WI38 (cell line): ENCODE measurements at regions not wholly inside any gene's neighbourhood (a gene's known extent, or its start where the extent isn't known, plus 50 kb on each side); places are given as distances from the start of the nearest gene placed in this dataset.

Experiments
- H3K4me3 ChIP-seq: 2 replicates; pipeline ENCODE4 v1.5.1; 2011; ENCODE audit warnings: low read depth, mild to moderate bottlenecking, control low read depth, low read length
- CTCF ChIP-seq: IDR thresholded peaks from 2 replicates; pipeline ENCODE4 v1.5.1; 2012; ENCODE audit warnings: low read depth, mild to moderate bottlenecking, control low read depth, low read length

DNA sequence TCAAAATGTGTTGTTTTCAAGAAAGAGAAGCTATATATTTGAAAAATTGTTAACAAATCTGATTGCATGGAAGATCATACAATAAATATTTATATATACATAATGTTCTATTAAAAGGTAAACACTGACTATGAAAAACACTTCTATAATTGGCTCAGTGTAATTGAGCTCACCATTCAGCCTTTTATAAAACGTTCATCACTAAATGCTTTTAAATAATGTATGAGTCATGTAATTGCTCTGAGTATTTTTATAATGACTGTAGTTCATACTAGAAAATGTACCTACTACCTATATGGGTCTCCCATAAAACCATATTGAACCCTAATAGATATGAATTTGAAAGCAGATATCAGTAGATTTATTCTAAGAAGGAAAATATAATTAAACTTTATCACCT is 240.4 kb upstream of the MGAT4C start:
- no peak for TF ChIP-seq CTCF
- no peak overlapping the region for H3K4me3 ChIP-seq

GRCh38 chr12:86484473-86484872 is 228.3 kb upstream of the MGAT4C start:
- no peak overlapping the region for H3K4me3 ChIP-seq
- no peak for TF ChIP-seq CTCF

- H3K4me3 ChIP-seq, result no peak overlapping the region
- no peak for TF ChIP-seq CTCF
Observed at GRCh38 chr12:86473231-86473630, 217.0 kb upstream of the MGAT4C start.

- no peak for TF ChIP-seq CTCF
- H3K4me3 ChIP-seq, result no peak overlapping the region
Observed at GRCh38 chr12:86456776-86457175, 200.6 kb upstream of the MGAT4C start.

GRCh38 chr12:86456241-86456640 is 200.1 kb upstream of the MGAT4C start:
- TF ChIP-seq CTCF, result no peak
- H3K4me3 ChIP-seq, result no peak overlapping the region

DNA sequence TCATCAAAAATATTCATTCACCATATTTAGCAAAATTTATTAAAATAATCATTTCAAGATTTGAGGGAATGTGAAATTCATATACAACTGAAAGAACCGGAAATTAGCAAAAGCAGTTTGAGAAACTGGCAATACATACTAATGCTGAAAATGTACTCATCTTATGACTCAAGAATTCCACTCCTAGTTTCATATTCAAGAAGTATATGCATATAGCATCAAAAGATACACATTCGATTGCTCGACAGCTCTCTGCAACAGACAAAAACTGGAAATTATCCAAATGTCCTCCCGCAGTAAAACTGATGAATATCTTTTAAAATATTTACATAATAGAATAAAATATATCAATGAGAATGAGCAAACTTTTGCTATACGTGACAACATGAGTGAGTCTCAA is 189.2 kb upstream of the MGAT4C start:
- no peak overlapping the region for H3K4me3 ChIP-seq
- no peak for TF ChIP-seq CTCF

DNA sequence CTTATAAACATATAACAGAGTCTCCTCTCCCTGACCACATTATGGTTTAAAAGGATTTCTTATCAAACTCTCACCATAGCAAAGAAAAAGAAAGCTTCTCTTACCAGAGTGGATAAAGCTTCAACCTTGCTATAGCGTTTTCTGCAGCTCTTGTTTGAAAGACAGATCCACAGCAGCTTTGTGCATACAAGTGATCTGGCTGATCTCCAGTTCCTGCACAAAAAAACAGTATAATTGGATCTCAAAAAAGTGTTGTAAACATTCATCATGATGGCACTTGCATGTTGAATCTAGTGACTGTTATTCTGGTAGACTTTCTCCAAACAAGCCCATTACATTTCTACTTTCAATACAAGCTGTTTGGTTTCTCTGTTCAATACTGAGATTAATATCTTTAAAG is 178.9 kb upstream of the MGAT4C start:
- no peak overlapping the region for H3K4me3 ChIP-seq

More for the DNA sequence above, 178.9 kb upstream of the MGAT4C start:
- TF ChIP-seq CTCF, result no peak
